Heart right ventricle (tissue), 16 donors: ENCODE measurements at regions not wholly inside any gene's neighbourhood (a gene's known extent, or its start where the extent isn't known, plus 50 kb on each side); places are given as distances from the start of the nearest gene placed in this dataset.

Experiments used
- ATAC-seq, 8 donors: fragments of 200-7000 bp; cut with Tn5 transposase; one replicate each; pipeline ENCODE4 v1.9.1; 2020; ENCODE audit warnings: mild to moderate bottlenecking in 8 of 8, moderate library complexity in 8 of 8, moderate number of reproducible peaks in 1 of 8
- DNase-seq, 2 donors: peaks; one replicate each; pipeline ENCODE4 v3.0.0-alpha.2; 2020
- H3K27ac ChIP-seq, 10 donors: fragments of 200-600 bp; sonication (generic) in 2 of 10; one replicate each; pipeline versions ENCODE4 v1.5.0 to v1.8.0; 2020 to 2022; ENCODE audit warnings: mild to moderate bottlenecking in 3 of 10
- H3K27me3 ChIP-seq, 7 donors: fragments of 200-600 bp; one replicate each; pipeline ENCODE4 v1.8.0; 2021 to 2022; ENCODE audit warnings: mild to moderate bottlenecking in 2 of 7
- H3K36me3 ChIP-seq, 9 donors: fragments of 200-600 bp; sonication (generic) in 1 of 9; one replicate each; pipeline versions ENCODE4 v1.5.0 to v1.8.0; 2020 to 2022; ENCODE audit warnings: mild to moderate bottlenecking in 2 of 9
- H3K4me1 ChIP-seq, 9 donors: fragments of 200-600 bp; sonication (generic) in 1 of 9; one replicate each; pipeline versions ENCODE4 v1.5.0 to v1.8.0; 2020 to 2022; ENCODE audit warnings: mild to moderate bottlenecking in 4 of 9
- H3K4me3 ChIP-seq, 10 donors: fragments of 200-600 bp; sonication (generic) in 2 of 10; one replicate each; pipeline versions ENCODE4 v1.5.0 to v1.8.0; 2020 to 2022; ENCODE audit warnings: mild to moderate bottlenecking in 7 of 10, moderate library complexity in 2 of 10
- H3K9me3 ChIP-seq, 11 donors: fragments of 200-600 bp in 10 of 11; sonication (generic) in 2 of 11; one replicate each; pipeline versions ENCODE4 v1.5.0 to v1.8.0; 2013 to 2022; ENCODE audit warnings: mild to moderate bottlenecking in 2 of 11, control low read depth in 1 of 11, moderate library complexity in 1 of 11
- CTCF ChIP-seq, 9 donors: fragments of 200-600 bp; sonication (generic) in 2 of 9; IDR thresholded peaks; one replicate each; pipeline versions ENCODE4 v1.5.0 to v1.8.0; 2021 to 2022; ENCODE audit warnings: antibody characterized with exemption in 9 of 9, mild to moderate bottlenecking in 5 of 9, moderate library complexity in 1 of 9
- WGBS, 2 donors: extraction: QIAGEN DNeasy Blood & Tissue Kit; methylation state at CpG; one replicate each; pipeline ENCODE4 v1.1.7; 2013; ENCODE audit warnings: inconsistent platforms in 1 of 2; 5-methylcytosine and 5-hydroxymethylcytosine counted together
- intact Hi-C, 10 donors: fragments of 100-400 bp; cut with DNase I; formaldehyde crosslinking; loops; one replicate each; pipeline versions ENCODE4 v1.11.1 to v1.14.2; 2022
- donor health status: Arrhythmogenic right ventricular cardiomyopathy.
- donor health status: ischemic (EF 13 %, LVEDD 7.1; RV severe dilation, severe dysfunction).
- donor health status: healthy with polysubstance abuse.
- donor health status: DM: no; HTN: yes; CAD: no.
- donor health status: DM: no; HTN: no; CAD: no.
- donor health status: ischemic (EF 25% LVEDD 6.9; RV normal size, moderate dysfunction).
- donor health status: ischemic (EF 25% LVEDD 5.7; RV mildly dilated, moderate dysfunction).
- donor health status: healthy.
- donor health status: DM: yes; HTN: yes; CAD: no.
- donor health status: Ischemic cardiomyopathy.
- donor health status: ischemic (EF 35%, LVEDD 5.7; RV mildly dilated, moderate dysfunction).
- donor health status: nonischemic (EF 11% LVEDD 7.7; RV severe dilation, severe dysfunction).
- donor health status: DM: yes; HTN: yes; CAD: no.
- donor health status: PGD.
- donor health status: ischemic (EF 29% LVEDD 5.4; RV normal size, mild dysfunction).
- donor health status: nonischemic (EF 23%, LVEDD 6.1; RV moderate dilation, normal function).

DNA sequence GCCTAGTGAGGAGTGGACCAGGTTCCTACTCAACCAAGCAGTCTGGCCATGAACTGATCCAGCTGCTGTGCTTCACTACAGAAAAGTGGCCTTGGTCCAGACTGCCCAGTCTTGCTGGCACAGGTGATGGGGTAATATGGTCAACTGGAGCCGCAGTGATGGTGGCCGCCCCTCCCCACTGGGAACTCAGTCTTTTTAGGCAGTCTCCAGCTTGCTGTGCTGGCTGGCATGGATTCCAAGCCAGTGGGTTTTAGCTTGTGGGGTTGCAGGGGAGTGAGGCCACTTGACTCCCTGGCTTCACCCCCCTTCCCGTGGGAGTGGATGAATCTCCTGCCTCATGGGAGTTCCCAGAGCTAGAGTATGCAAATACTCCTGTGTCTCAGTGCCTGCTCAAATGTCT is 52.7 kb upstream of the CDK6 start:
- no peaks in the 10 kb centered on the region for H3K27me3 ChIP-seq
- TF ChIP-seq CTCF (IDR thresholded peaks at IDR 0.05) = no peak
- no peak for DNase-seq
- no peak overlapping the region for H3K4me3 ChIP-seq
- WGBS, 2 donors = 95 to 96% methylated on average over 3 of the region's 3 CpGs
- no peak for ATAC-seq
- no peaks in the 10 kb centered on the region for H3K4me1 ChIP-seq
- intact Hi-C loops = no loop called here
- H3K36me3 ChIP-seq = no peaks in the 10 kb centered on the region
- H3K27ac ChIP-seq = no peak overlapping the region
- peaks cover 0 to 40% (median 9%) of the 10 kb centered on the region in 11 donors for H3K9me3 ChIP-seq
